Naive thymus-derived CD4-positive, alpha-beta T cell (primary cell): ENCODE measurements at regions not wholly inside any gene's neighbourhood (a gene's known extent, or its start where the extent isn't known, plus 50 kb on each side); places are given as distances from the start of the nearest gene placed in this dataset.
A peak's percentile ranks its signal among the peaks of the same experiment; 100 is the strongest.

Source experiments
- ATAC-seq: fragments of 150-1000 bp; cut with Tn5 transposase; 2 replicates; pipeline ENCODE4 v1.10.0; 2021; ENCODE audit warnings: mild to moderate bottlenecking, moderate library complexity
- CTCF ChIA-PET: fragments of 350-600 bp; sonication (Branson Sonifier 250); formaldehyde crosslinking; loops from one replicate; lab custom pipeline; 2021; ENCODE audit warnings: antibody characterized with exemption; lab: Charles Lee
- POLR2A ChIA-PET: fragments of 350-600 bp; sonication (Branson Sonifier 250); formaldehyde crosslinking; loops from one replicate; lab custom pipeline; 2021; ENCODE audit warnings: antibody characterized with exemption, inconsistent platforms; lab: Charles Lee
- DNase-seq, 9 donors: peaks; one replicate each; pipeline versions ENCODE4 v3.0.0 to v3.0.0-alpha.2; 2020 to 2022; ENCODE audit warnings: mixed read lengths in 1 of 9
- H3K27ac ChIP-seq: one replicate; pipeline ENCODE4 v1.7.0; 2013; ENCODE audit warnings: mild to moderate bottlenecking, low read depth, low read length, moderate library complexity
- H3K27me3 ChIP-seq, 2 donors: one replicate each; pipeline ENCODE4 v1.7.0; 2013; ENCODE audit warnings: low read length in 2 of 2, mild to moderate bottlenecking in 2 of 2, moderate library complexity in 2 of 2; ENCODE audit not compliant: control insufficient read depth in 2 of 2, insufficient read depth in 2 of 2
- H3K36me3 ChIP-seq, 3 experiments: 1 replicate in 2 of 3; 2 replicates in 1 of 3; pipeline ENCODE4 v1.7.0; 2013; ENCODE audit warnings: low read length in 3 of 3, mild to moderate bottlenecking in 3 of 3, moderate library complexity in 1 of 3; ENCODE audit not compliant: insufficient read depth in 3 of 3, control insufficient read depth in 2 of 3
- H3K4me1 ChIP-seq, 2 donors: one replicate each; pipeline ENCODE4 v1.7.0; 2013; ENCODE audit warnings: low read length in 2 of 2, mild to moderate bottlenecking in 2 of 2, moderate library complexity in 1 of 2; ENCODE audit not compliant: control insufficient read depth in 2 of 2, insufficient read depth in 2 of 2
- H3K4me3 ChIP-seq: 2 replicates; pipeline ENCODE4 v1.7.0; 2013; ENCODE audit warnings: mild to moderate bottlenecking, low read length
- H3K9me3 ChIP-seq, 3 experiments: 1 replicate in 2 of 3; 2 replicates in 1 of 3; pipeline ENCODE4 v1.7.0; 2013; ENCODE audit warnings: low read length in 3 of 3; ENCODE audit not compliant: control insufficient read depth in 2 of 3
- H3K27ac Mint-ChIP-seq, 9 donors: one replicate each; pipeline ENCODE4 v1.8.0; 2020 to 2022; ENCODE audit warnings: mixed read lengths in 9 of 9, mild to moderate bottlenecking in 8 of 9, moderate library complexity in 5 of 9, inconsistent platforms in 2 of 9
- H3K27me3 Mint-ChIP-seq, 5 donors: one replicate each; pipeline ENCODE4 v1.8.0; 2021 to 2022; ENCODE audit warnings: mixed read lengths in 5 of 5, mild to moderate bottlenecking in 1 of 5
- H3K36me3 Mint-ChIP-seq, 5 donors: one replicate each; pipeline ENCODE4 v1.8.0; 2020 to 2022; ENCODE audit warnings: mixed read lengths in 5 of 5, mild to moderate bottlenecking in 3 of 5, inconsistent platforms in 1 of 5
- H3K4me1 Mint-ChIP-seq, 7 donors: one replicate each; pipeline ENCODE4 v1.8.0; 2020 to 2022; ENCODE audit warnings: mixed read lengths in 7 of 7, mild to moderate bottlenecking in 3 of 7, inconsistent platforms in 1 of 7
- H3K4me3 Mint-ChIP-seq, 10 donors: one replicate each; pipeline ENCODE4 v1.8.0; 2020 to 2022; ENCODE audit warnings: mild to moderate bottlenecking in 10 of 10, mixed read lengths in 10 of 10, moderate library complexity in 6 of 10, inconsistent platforms in 2 of 10
- H3K9me3 Mint-ChIP-seq, 11 donors: one replicate each; pipeline ENCODE4 v1.8.0; 2020 to 2022; ENCODE audit warnings: mixed read lengths in 11 of 11, mild to moderate bottlenecking in 4 of 11, inconsistent platforms in 1 of 11, moderate library complexity in 1 of 11
- intact Hi-C, 2 donors: fragments of 100-400 bp; cut with micrococcal nuclease; formaldehyde crosslinking; loops; one replicate each; pipeline ENCODE4 v1.15.1; 2023

DNA sequence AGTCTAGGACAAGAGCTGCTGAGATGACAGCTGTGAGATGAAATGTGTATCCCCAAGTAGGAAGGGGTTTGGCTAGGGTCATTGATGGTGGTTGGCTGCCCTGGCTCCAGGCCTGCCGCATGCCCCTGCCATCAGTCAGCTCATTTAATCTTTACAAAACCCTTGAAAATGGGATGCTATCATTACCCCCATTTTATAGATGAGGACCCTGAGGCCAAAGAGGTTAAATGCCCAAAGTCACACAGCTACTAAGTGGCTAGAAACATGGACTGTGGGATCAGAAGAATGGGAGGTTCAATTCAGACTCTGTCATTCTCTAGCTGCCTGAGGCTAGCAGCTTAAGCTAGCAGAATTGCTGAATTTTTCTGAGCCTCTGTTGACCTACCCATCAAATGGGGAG, 198.8 kb downstream of the MAF start:
- Histone ChIP-seq H3K36me3 (no peaks in the 10 kb centered on the region), H3K27me3 (no peaks in the 10 kb centered on the region), H3K9me3 (no peaks in the 10 kb centered on the region), H3K27ac (no peak overlapping the region), H3K4me1 (no peaks in the 10 kb centered on the region), H3K4me3 (no peak overlapping the region)
- Mint-ChIP-seq H3K36me3 (no peaks in the 10 kb centered on the region), H3K27ac (no peak overlapping the region), H3K4me3 (no peak overlapping the region), H3K4me1 (peaks cover 0 to 1% (median 0%) of the 10 kb centered on the region in 7 donors), H3K9me3 (peaks cover 0 to 12% (median 0%) of the 10 kb centered on the region in 11 donors), H3K27me3 (peaks cover 0 to 7% (median 0%) of the 10 kb centered on the region in 5 donors)
- ATAC-seq = no peak
- ChIA-PET POLR2A (no interaction called here), CTCF (no interaction called here)
- DNase-seq = no peak
- intact Hi-C loops = no loop called here

DNA sequence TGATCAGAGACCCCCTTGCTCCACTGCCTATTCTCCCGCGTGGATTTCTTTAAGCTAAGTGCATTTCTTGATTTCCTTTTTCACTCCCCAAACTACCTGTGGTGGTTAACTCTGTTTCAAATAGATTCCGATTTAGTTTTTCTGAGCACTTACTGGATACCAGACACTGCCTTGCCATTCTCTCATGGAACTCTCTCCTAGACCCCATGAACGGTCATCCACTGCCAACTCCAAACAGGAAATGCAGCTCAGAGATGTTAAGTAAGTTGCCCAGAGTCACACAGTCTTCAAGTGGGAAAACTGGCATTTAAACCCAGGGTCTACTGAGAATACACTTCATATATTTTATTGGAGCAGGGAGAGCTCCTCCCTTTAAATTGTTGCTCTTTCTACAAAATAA, 199.4 kb downstream of the MAF start:
- peaks cover 0 to 12% (median 0%) of the 10 kb centered on the region in 11 donors for H3K9me3 Mint-ChIP-seq
- no peaks in the 10 kb centered on the region for H3K36me3 ChIP-seq
- peaks cover 0 to 1% (median 0%) of the 10 kb centered on the region in 7 donors for H3K4me1 Mint-ChIP-seq
- intact Hi-C loops = no loop called here
- no peak overlapping the region for H3K27ac Mint-ChIP-seq
- no peaks in the 10 kb centered on the region for H3K27me3 ChIP-seq
- H3K36me3 Mint-ChIP-seq = no peaks in the 10 kb centered on the region
- no peaks in the 10 kb centered on the region for H3K9me3 ChIP-seq
- no peak overlapping the region for H3K4me3 Mint-ChIP-seq
- CTCF ChIA-PET = no interaction called here
- no peak for DNase-seq
- POLR2A ChIA-PET = no interaction called here
- peaks cover 0 to 7% (median 0%) of the 10 kb centered on the region in 5 donors for H3K27me3 Mint-ChIP-seq
- ATAC-seq = no peak
- H3K27ac ChIP-seq = no peak overlapping the region
- no peak overlapping the region for H3K4me3 ChIP-seq
- H3K4me1 ChIP-seq = no peaks in the 10 kb centered on the region

GRCh38 chr16:79400462-79401149, 199.9 kb downstream of the MAF start:
- CTCF ChIA-PET = no interaction called here

GRCh38 chr16:79395591-79395990, 204.9 kb downstream of the MAF start:
- H3K36me3 ChIP-seq = no peaks in the 10 kb centered on the region
- ATAC-seq (no peak), DNase-seq (no peak)
- no peaks in the 10 kb centered on the region for H3K27me3 ChIP-seq
- H3K4me1 ChIP-seq = no peaks in the 10 kb centered on the region
- Mint-ChIP-seq H3K4me1 (peaks cover 0 to 14% (median 0%) of the 10 kb centered on the region in 7 donors), H3K4me3 (no peak overlapping the region), H3K36me3 (no peaks in the 10 kb centered on the region), H3K27ac (no peak overlapping the region), H3K9me3 (peaks cover 0 to 4% (median 0%) of the 10 kb centered on the region in 11 donors), H3K27me3 (peaks cover 0 to 11% (median 4%) of the 10 kb centered on the region in 5 donors)
- ChIA-PET POLR2A (no interaction called here), CTCF (no interaction called here)
- no peak overlapping the region for H3K4me3 ChIP-seq
- intact Hi-C loops = no loop called here
- no peak overlapping the region for H3K27ac ChIP-seq
- no peaks in the 10 kb centered on the region for H3K9me3 ChIP-seq

More at GRCh38 chr16:79400462-79401149, 199.9 kb downstream of the MAF start:
- no peaks in the 10 kb centered on the region for H3K4me1 ChIP-seq
- Mint-ChIP-seq H3K4me3 (no peak overlapping the region), H3K9me3 (peaks cover 0 to 6% (median 0%) of the 10 kb centered on the region in 11 donors), H3K4me1 (peaks cover 0 to 3% (median 0%) of the 10 kb centered on the region in 7 donors), H3K27ac (no peak overlapping the region), H3K36me3 (no peaks in the 10 kb centered on the region), H3K27me3 (peaks cover 0 to 7% (median 0%) of the 10 kb centered on the region in 5 donors)
- no peaks in the 10 kb centered on the region for H3K36me3 ChIP-seq
- DNase-seq (no peak), ATAC-seq (no peak)
- no peak overlapping the region for H3K4me3 ChIP-seq
- H3K27ac ChIP-seq = no peak overlapping the region
- intact Hi-C loops = no loop called here
- H3K9me3 ChIP-seq = no peaks in the 10 kb centered on the region
- H3K27me3 ChIP-seq = no peaks in the 10 kb centered on the region
- POLR2A ChIA-PET = no interaction called here

GRCh38 chr16:79394206-79394605, 206.3 kb downstream of the MAF start:
- ChIA-PET POLR2A (no interaction called here), CTCF (no interaction called here)
- DNase-seq (no peak), ATAC-seq (no peak)
- H3K27ac Mint-ChIP-seq = no peak overlapping the region
- Histone ChIP-seq H3K27ac (no peak overlapping the region), H3K9me3 (no peaks in the 10 kb centered on the region), H3K36me3 (no peaks in the 10 kb centered on the region), H3K27me3 (no peaks in the 10 kb centered on the region), H3K4me3 (no peak overlapping the region), H3K4me1 (no peaks in the 10 kb centered on the region)
- H3K36me3 Mint-ChIP-seq = no peaks in the 10 kb centered on the region
- H3K27me3 Mint-ChIP-seq = peaks cover 0 to 11% (median 5%) of the 10 kb centered on the region in 5 donors
- peaks cover 0 to 14% (median 0%) of the 10 kb centered on the region in 7 donors for H3K4me1 Mint-ChIP-seq
- no peak overlapping the region for H3K4me3 Mint-ChIP-seq
- intact Hi-C loops = no loop called here
- H3K9me3 Mint-ChIP-seq = peaks cover 0 to 4% (median 0%) of the 10 kb centered on the region in 11 donors

DNA sequence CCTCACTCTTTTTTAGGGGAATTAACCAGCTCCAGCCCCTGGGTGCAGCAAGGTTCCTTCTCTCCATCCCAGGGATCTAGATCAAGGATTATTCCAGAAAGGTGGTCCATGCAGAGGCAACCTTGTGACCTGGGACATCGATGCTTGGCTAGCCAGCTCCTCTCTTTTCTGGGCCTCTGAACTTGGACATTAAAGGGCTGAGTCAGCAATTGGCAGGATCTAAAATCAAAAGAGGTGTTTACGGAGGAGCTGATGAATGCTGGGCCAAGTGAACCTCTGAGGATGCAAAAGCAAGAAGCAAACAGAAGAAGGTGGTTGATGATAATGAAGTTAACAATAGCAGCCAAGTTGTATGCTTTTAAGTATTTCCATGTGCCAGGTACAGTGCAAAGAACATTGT, 207.0 kb downstream of the MAF start:
- intact Hi-C loops = no loop called here
- Histone ChIP-seq H3K9me3 (no peaks in the 10 kb centered on the region), H3K36me3 (no peaks in the 10 kb centered on the region), H3K4me1 (no peaks in the 10 kb centered on the region), H3K27me3 (no peaks in the 10 kb centered on the region), H3K4me3 (no peak overlapping the region), H3K27ac (no peak overlapping the region)
- peaks cover 0 to 14% (median 0%) of the 10 kb centered on the region in 7 donors for H3K4me1 Mint-ChIP-seq
- H3K27me3 Mint-ChIP-seq = peaks cover 0 to 11% (median 5%) of the 10 kb centered on the region in 5 donors
- POLR2A ChIA-PET = no interaction called here
- H3K27ac Mint-ChIP-seq = no peak overlapping the region
- H3K9me3 Mint-ChIP-seq = peaks cover 0 to 4% (median 0%) of the 10 kb centered on the region in 11 donors
- no peak overlapping the region for H3K4me3 Mint-ChIP-seq
- CTCF ChIA-PET = no interaction called here
- no peak for ATAC-seq
- DNase-seq = no peak
- H3K36me3 Mint-ChIP-seq = no peaks in the 10 kb centered on the region

DNA sequence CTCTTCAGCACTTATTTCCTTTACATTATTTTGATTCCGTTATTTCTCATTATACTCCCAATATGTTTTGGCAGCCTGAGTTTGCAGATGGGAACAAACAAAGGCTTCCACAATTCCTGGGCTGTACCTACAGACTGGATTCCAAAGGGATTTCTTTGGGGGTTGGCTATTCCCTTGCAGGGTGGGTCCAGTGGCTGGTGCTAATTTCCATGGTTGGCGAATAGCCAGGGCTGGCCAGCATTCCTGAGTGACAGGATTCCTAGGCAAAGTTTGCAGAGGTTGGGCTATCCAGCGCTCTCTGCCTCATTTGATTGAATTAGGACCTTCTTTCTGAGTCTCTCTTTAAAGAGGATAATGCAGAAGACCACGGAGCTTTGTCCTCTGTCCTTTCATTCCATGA, 207.4 kb downstream of the MAF start:
- ChIA-PET POLR2A (no interaction called here), CTCF (no interaction called here)
- Histone ChIP-seq H3K27me3 (no peaks in the 10 kb centered on the region), H3K4me3 (no peak overlapping the region), H3K9me3 (no peaks in the 10 kb centered on the region), H3K27ac (no peak overlapping the region), H3K36me3 (no peaks in the 10 kb centered on the region), H3K4me1 (no peaks in the 10 kb centered on the region)
- intact Hi-C loops = no loop called here
- Mint-ChIP-seq H3K9me3 (peaks cover 0 to 4% (median 0%) of the 10 kb centered on the region in 11 donors), H3K4me3 (no peak overlapping the region), H3K4me1 (peaks cover 0 to 14% (median 0%) of the 10 kb centered on the region in 7 donors), H3K27me3 (peaks cover 0 to 11% (median 5%) of the 10 kb centered on the region in 5 donors), H3K36me3 (no peaks in the 10 kb centered on the region), H3K27ac (peak overlapping the region in 1 of 9 donors; percentile 60)
- DNase-seq (no peak), ATAC-seq (no peak)
